ENCODE measurements at regions not wholly inside any gene's neighbourhood (a gene's known extent, or its start where the extent isn't known, plus 50 kb on each side); places are given as distances from the start of the nearest gene placed in this dataset.

DNA sequence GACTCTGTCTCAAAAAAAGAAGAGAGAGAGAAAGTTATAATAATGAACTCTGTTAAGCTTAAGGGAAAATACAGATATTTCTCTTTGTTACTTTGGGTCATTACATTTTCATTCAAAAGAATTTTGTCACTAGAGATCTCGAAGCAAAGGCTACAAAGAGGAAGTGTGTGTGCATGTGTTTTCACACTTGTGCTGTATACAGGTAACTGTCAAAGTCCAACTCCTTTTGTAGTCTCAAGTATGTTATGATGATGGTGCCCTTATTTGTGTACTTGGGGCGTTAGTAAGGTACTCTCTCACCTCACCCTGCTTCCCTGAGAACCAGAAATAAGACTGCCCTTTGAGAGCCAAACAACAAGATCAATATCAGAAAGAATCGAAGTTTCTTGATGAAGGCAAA lies 152.9 kb upstream of the ZNF644 start:
- TF ChIP-seq POLR2A (IDR thresholded peaks at IDR 0.05) = no peak
- TF ChIP-seq, protein P1, sequence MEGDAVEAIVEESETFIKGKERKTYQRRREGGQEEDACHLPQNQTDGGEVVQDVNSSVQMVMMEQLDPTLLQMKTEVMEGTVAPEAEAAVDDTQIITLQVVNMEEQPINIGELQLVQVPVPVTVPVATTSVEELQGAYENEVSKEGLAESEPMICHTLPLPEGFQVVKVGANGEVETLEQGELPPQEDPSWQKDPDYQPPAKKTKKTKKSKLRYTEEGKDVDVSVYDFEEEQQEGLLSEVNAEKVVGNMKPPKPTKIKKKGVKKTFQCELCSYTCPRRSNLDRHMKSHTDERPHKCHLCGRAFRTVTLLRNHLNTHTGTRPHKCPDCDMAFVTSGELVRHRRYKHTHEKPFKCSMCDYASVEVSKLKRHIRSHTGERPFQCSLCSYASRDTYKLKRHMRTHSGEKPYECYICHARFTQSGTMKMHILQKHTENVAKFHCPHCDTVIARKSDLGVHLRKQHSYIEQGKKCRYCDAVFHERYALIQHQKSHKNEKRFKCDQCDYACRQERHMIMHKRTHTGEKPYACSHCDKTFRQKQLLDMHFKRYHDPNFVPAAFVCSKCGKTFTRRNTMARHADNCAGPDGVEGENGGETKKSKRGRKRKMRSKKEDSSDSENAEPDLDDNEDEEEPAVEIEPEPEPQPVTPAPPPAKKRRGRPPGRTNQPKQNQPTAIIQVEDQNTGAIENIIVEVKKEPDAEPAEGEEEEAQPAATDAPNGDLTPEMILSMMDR (IDR thresholded peaks at IDR 0.05) = no peak
- no peak for TF ChIP-seq EP300 (IDR thresholded peaks at IDR 0.05)
- TF ChIP-seq POLR2AphosphoS5 (IDR thresholded peaks at IDR 0.05) = no peak
